ENCODE measurements at regions not wholly inside any gene's neighbourhood (a gene's known extent, or its start where the extent isn't known, plus 50 kb on each side); places are given as distances from the start of the nearest gene placed in this dataset.

DNA sequence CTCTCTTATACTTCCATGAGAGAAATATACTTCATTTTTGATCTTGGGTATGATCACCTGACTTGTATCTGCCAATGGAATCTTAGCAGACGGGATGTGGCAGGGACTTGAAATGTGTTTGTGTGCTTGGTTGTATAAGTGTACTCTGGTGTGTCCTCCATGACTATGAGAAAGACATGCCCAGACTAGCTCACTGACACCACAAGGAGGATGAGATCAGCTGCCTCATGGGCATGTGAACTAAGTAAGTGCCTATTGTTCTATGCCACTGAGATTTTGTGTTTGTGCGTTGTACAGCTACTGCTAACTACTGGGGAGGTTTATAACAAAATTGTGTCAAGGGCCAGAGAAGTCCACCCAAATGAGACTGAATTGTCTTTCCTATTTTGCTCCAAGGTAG, 402.2 kb upstream of the SALL1 start:
- Histone ChIP-seq H3K9me1 (replicated peaks; ENCODE audit: control insufficient read depth, extremely low read depth, insufficient read depth, low read length) (no peaks in the 10 kb centered on the region), H2AFZ (ENCODE audit: low read depth, low read length) (no peak overlapping the region), H4K20me1 (replicated peaks; ENCODE audit: control insufficient read depth, extremely low read depth, insufficient read depth, low read length) (no peaks in the 10 kb centered on the region), H3K9ac (replicated peaks; ENCODE audit: extremely low read depth, insufficient read depth, low read length) (no peak overlapping the region), H3K36me3 (ENCODE audit: control insufficient read depth in 2 of 2, extremely low read depth in 1 of 2, insufficient read depth in 2 of 2, low read length in 2 of 2) (no peaks in the 10 kb centered on the region), H3K27me3 (ENCODE audit: control insufficient read depth in 2 of 2, insufficient read depth in 2 of 2, low read length in 2 of 2) (no peaks in the 10 kb centered on the region), H3K79me2 (ENCODE audit: control insufficient read depth, insufficient read depth, low read length) (no peaks in the 10 kb centered on the region), H3K4me3 (replicated peaks in 1 of 3; ENCODE audit: insufficient read depth in 1 of 3, low read depth in 1 of 3, low read length in 3 of 3) (no peak overlapping the region), H3K9me3 (replicated peaks; ENCODE audit: control insufficient read depth, insufficient read depth, low read length) (no peaks in the 10 kb centered on the region), H3K4me1 (ENCODE audit: control insufficient read depth, extremely low read depth, insufficient read depth, low read length) (no peaks in the 10 kb centered on the region), H3K4me2 (ENCODE audit: insufficient read depth, low read length) (no peak overlapping the region), H3K27ac (ENCODE audit: insufficient read depth, low read depth, low read length) (no peak overlapping the region)
- ChIA-PET CTCF (no interaction called here), POLR2A (no interaction called here)
- intact Hi-C loops (cut with micrococcal nuclease), result no loop called here
- dilution Hi-C loops (cut with MboI; ENCODE audit: extremely low pct_ligation_motif_present, low sequenced_read_pairs), result no loop called here
- no peak for FAIRE-seq
- DNase-seq (ENCODE audit: low read depth, low spot score), result no peak
- TF ChIP-seq, protein P1, sequence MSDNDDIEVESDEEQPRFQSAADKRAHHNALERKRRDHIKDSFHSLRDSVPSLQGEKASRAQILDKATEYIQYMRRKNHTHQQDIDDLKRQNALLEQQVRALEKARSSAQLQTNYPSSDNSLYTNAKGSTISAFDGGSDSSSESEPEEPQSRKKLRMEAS (IDR thresholded peaks at IDR 0.05; ENCODE audit: insufficient read depth, insufficient read length), result no peak
- TF ChIP-seq FOS (IDR thresholded peaks at IDR 0.05; ENCODE audit: borderline replicate concordance, insufficient read depth, low read length) (no peak), POLR2A (IDR thresholded peaks at IDR 0.05; ENCODE audit: low read depth, low read length) (no peak), EZH2 (IDR thresholded peaks at IDR 0.05; ENCODE audit: borderline replicate concordance, low read depth, low read length, severe bottlenecking) (no peak), MYC (IDR thresholded peaks at IDR 0.05; ENCODE audit: low read depth, low read length) (no peak), JUN (IDR thresholded peaks at IDR 0.05; ENCODE audit: borderline replicate concordance, insufficient read depth, insufficient read length, low read depth) (no peak), POLR2AphosphoS5 (IDR thresholded peaks at IDR 0.05; ENCODE audit: insufficient read depth, low read depth, low read length) (no peak), GATA2 (IDR thresholded peaks at IDR 0.05; ENCODE audit: insufficient read depth, insufficient read length, low read depth, low read length) (no peak)
- TF ChIP-seq, protein P2, sequence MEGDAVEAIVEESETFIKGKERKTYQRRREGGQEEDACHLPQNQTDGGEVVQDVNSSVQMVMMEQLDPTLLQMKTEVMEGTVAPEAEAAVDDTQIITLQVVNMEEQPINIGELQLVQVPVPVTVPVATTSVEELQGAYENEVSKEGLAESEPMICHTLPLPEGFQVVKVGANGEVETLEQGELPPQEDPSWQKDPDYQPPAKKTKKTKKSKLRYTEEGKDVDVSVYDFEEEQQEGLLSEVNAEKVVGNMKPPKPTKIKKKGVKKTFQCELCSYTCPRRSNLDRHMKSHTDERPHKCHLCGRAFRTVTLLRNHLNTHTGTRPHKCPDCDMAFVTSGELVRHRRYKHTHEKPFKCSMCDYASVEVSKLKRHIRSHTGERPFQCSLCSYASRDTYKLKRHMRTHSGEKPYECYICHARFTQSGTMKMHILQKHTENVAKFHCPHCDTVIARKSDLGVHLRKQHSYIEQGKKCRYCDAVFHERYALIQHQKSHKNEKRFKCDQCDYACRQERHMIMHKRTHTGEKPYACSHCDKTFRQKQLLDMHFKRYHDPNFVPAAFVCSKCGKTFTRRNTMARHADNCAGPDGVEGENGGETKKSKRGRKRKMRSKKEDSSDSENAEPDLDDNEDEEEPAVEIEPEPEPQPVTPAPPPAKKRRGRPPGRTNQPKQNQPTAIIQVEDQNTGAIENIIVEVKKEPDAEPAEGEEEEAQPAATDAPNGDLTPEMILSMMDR (IDR thresholded peaks at IDR 0.05; ENCODE audit: extremely low read depth in 1 of 2, insufficient read depth in 1 of 2, low read depth in 1 of 2, low read length in 2 of 2), result no peak
- BruUV-seq (replicated peaks), result no TSS peak

Measured in endothelial cell of umbilical vein (primary cell).